Neural cell (in vitro differentiated cells): ENCODE measurements at regions not wholly inside any gene's neighbourhood (a gene's known extent, or its start where the extent isn't known, plus 50 kb on each side); places are given as distances from the start of the nearest gene placed in this dataset.

Experiments used
- H2AFZ ChIP-seq: fragments of 200-600, 300-800 bp; sonication (generic), shearing (Covaris generic); 2 replicates; pipeline ENCODE4 v1.6.0; 2014; ENCODE audit warnings: low read depth, mild to moderate bottlenecking, antibody characterized with exemption, low read length, moderate library complexity
- H3F3A ChIP-seq: fragments of 200-600 bp; shearing (Covaris generic); 2 replicates; pipeline ENCODE4 v1.6.1; 2016; ENCODE audit warnings: mild to moderate bottlenecking, moderate library complexity, mixed read lengths, antibody characterized with exemption, low read length; ENCODE audit not compliant: insufficient read depth, poor library complexity, severe bottlenecking
- H3K27ac ChIP-seq: fragments of 200-600, 300-800 bp; sonication (generic), shearing (Covaris generic); 2 replicates; pipeline ENCODE4 v1.5.1; 2014; ENCODE audit warnings: mild to moderate bottlenecking, low read length, moderate library complexity
- H3K27me3 ChIP-seq: fragments of 300-800, 200-600 bp; sonication (generic), shearing (Covaris generic); 2 replicates; pipeline ENCODE4 v1.6.0; 2014; ENCODE audit warnings: mild to moderate bottlenecking, low read depth, low read length, moderate library complexity; ENCODE audit not compliant: insufficient read depth
- H3K36me3 ChIP-seq: fragments of 300-800, 200-600 bp; sonication (generic), shearing (Covaris generic); 2 replicates; pipeline ENCODE4 v1.5.1; 2014; ENCODE audit warnings: mild to moderate bottlenecking, antibody characterized with exemption, low read length, moderate library complexity; ENCODE audit not compliant: insufficient read depth
- H3K4me2 ChIP-seq: fragments of 300-800, 200-600 bp; sonication (generic), shearing (Covaris generic); 2 replicates; pipeline ENCODE4 v1.6.0; 2014; ENCODE audit warnings: mild to moderate bottlenecking, low read length
- H3K4me3 ChIP-seq: fragments of 300-800, 200-600 bp; sonication (generic), shearing (Covaris generic); 2 replicates; pipeline ENCODE4 v1.5.1; 2014; ENCODE audit warnings: mild to moderate bottlenecking, low read length, moderate library complexity
- H3K79me2 ChIP-seq: fragments of 200-600 bp; shearing (Covaris generic); replicated peaks from 2 replicates; pipeline ENCODE4 v1.6.0; 2014; ENCODE audit warnings: mild to moderate bottlenecking, low read length, moderate library complexity; ENCODE audit not compliant: insufficient read depth
- H3K9ac ChIP-seq: fragments of 300-800, 200-600 bp; sonication (generic), shearing (Covaris generic); 2 replicates; pipeline ENCODE4 v1.6.1; 2016; ENCODE audit warnings: mild to moderate bottlenecking, low read length, mixed read lengths
- H3K9me2 ChIP-seq: fragments of 200-600 bp; shearing (Covaris generic); 2 replicates; pipeline ENCODE4 v1.6.1; 2016; ENCODE audit warnings: mild to moderate bottlenecking, low read length, mixed read lengths; ENCODE audit not compliant: insufficient read depth
- H3K9me3 ChIP-seq: fragments of 200-600, 300-800 bp; sonication (generic), shearing (Covaris generic); 2 replicates; pipeline ENCODE4 v1.6.1; 2016; ENCODE audit warnings: mild to moderate bottlenecking, mixed run types, low read length, moderate library complexity, mixed read lengths
- H4K20me1 ChIP-seq: fragments of 200-600 bp; shearing (Covaris generic); 2 replicates; pipeline ENCODE4 v1.6.1; 2016; ENCODE audit warnings: mild to moderate bottlenecking, mixed run types; ENCODE audit not compliant: insufficient read depth
- CTCF ChIP-seq: fragments of 450-650 bp; IDR thresholded peaks from 2 replicates; pipeline ENCODE4 v1.5.1; 2014; ENCODE audit warnings: antibody characterized with exemption, mild to moderate bottlenecking, moderate library complexity; ENCODE audit not compliant: poor library complexity, severe bottlenecking
- EP300 ChIP-seq: fragments of 450-650 bp; conservative IDR thresholded peaks from 2 replicates; pipeline ENCODE4 v1.6.1; 2014; ENCODE audit warnings: antibody characterized with exemption, mild to moderate bottlenecking, moderate library complexity; ENCODE audit not compliant: poor library complexity, severe bottlenecking
- EZH2 ChIP-seq: fragments of 200-600, 300-800 bp; shearing (Covaris generic), sonication (generic); IDR thresholded peaks from 2 replicates; pipeline ENCODE4 v1.6.1; 2014; ENCODE audit warnings: antibody characterized with exemption, low read length, borderline replicate concordance, mild to moderate bottlenecking; ENCODE audit not compliant: insufficient read depth, poor library complexity, severe bottlenecking
- MXI1 ChIP-seq: fragments of 450-650 bp; conservative IDR thresholded peaks from 2 replicates; pipeline ENCODE4 v1.6.1; 2014; ENCODE audit warnings: antibody characterized with exemption, mild to moderate bottlenecking; ENCODE audit not compliant: poor library complexity, severe bottlenecking
- POLR2AphosphoS5 ChIP-seq: IDR thresholded peaks from 2 replicates; pipeline ENCODE4 v1.6.1; 2012
- RAD21 ChIP-seq: fragments of 450-650 bp; conservative IDR thresholded peaks from 2 replicates; pipeline ENCODE4 v1.6.1; 2014; ENCODE audit warnings: antibody characterized with exemption, mild to moderate bottlenecking, moderate library complexity
- REST ChIP-seq: IDR thresholded peaks from 2 replicates; pipeline ENCODE4 v1.6.1; 2012; ENCODE audit warnings: borderline replicate concordance
- SMC3 ChIP-seq: fragments of 450-650 bp; conservative IDR thresholded peaks from 2 replicates; pipeline ENCODE4 v1.6.1; 2014; ENCODE audit warnings: antibody characterized with exemption, mild to moderate bottlenecking, moderate library complexity; ENCODE audit not compliant: poor library complexity
- TAF1 ChIP-seq: IDR thresholded peaks from 2 replicates; pipeline ENCODE4 v1.6.1; 2012; ENCODE audit warnings: low read depth

GRCh38 chr9:99307851-99308250 lies 85.8 kb downstream of the SEC61B start:
- H3K36me3 ChIP-seq: no peaks in the 10 kb centered on the region
- H2AFZ ChIP-seq: no peak overlapping the region
- H3K27ac ChIP-seq: no peak overlapping the region
- no peaks in the 10 kb centered on the region for H3K79me2 ChIP-seq
- no peak overlapping the region for H3K4me2 ChIP-seq
- no peaks in the 10 kb centered on the region for H3K9me3 ChIP-seq
- H4K20me1 ChIP-seq: no peaks in the 10 kb centered on the region
- H3F3A ChIP-seq: no peaks in the 10 kb centered on the region
- no peaks in the 10 kb centered on the region for H3K9me2 ChIP-seq
- H3K27me3 ChIP-seq: no peaks in the 10 kb centered on the region
- H3K4me3 ChIP-seq: no peak overlapping the region
- TF ChIP-seq MXI1 (no peak), CTCF (no peak), TAF1 (no peak), EZH2 (no peak), EP300 (no peak)
- no peak overlapping the region for H3K9ac ChIP-seq

GRCh38 chr9:99309141-99309939 lies 87.3 kb downstream of the SEC61B start:
- Histone ChIP-seq H3K9me2 (no peaks in the 10 kb centered on the region), H3K9me3 (no peaks in the 10 kb centered on the region), H3K36me3 (no peaks in the 10 kb centered on the region), H3K9ac (no peak overlapping the region), H3K4me2 (no peak overlapping the region), H2AFZ (no peak overlapping the region), H3K4me3 (no peak overlapping the region), H3K79me2 (no peaks in the 10 kb centered on the region), H3K27me3 (no peaks in the 10 kb centered on the region), H4K20me1 (no peaks in the 10 kb centered on the region), H3K27ac (no peak overlapping the region), H3F3A (no peaks in the 10 kb centered on the region)
- TF ChIP-seq CTCF (no peak), EP300 (no peak)

GRCh38 chr9:99312736-99313135 lies 90.7 kb downstream of the SEC61B start:
- Histone ChIP-seq H3K9ac (no peak overlapping the region), H3K79me2 (no peaks in the 10 kb centered on the region), H3K36me3 (no peaks in the 10 kb centered on the region), H3F3A (no peaks in the 10 kb centered on the region), H3K4me2 (no peak overlapping the region), H3K27ac (no peak overlapping the region), H4K20me1 (no peaks in the 10 kb centered on the region), H2AFZ (no peak overlapping the region), H3K4me3 (no peak overlapping the region), H3K9me3 (no peaks in the 10 kb centered on the region), H3K9me2 (no peaks in the 10 kb centered on the region), H3K27me3 (no peaks in the 10 kb centered on the region)
- TF ChIP-seq CTCF (no peak), TAF1 (no peak), EZH2 (no peak), RAD21 (no peak), REST (no peak), MXI1 (no peak), EP300 (no peak), POLR2AphosphoS5 (no peak), SMC3 (no peak)
